HepG2 (cell line): ENCODE measurements at regions not wholly inside any gene's neighbourhood (a gene's known extent, or its start where the extent isn't known, plus 50 kb on each side); places are given as distances from the start of the nearest gene placed in this dataset.

Experiments used
- ATAC-seq: fragments of 200-7000 bp; cut with Tn5 transposase; 3 replicates; pipeline ENCODE4 v1.9.1; 2020; ENCODE audit warnings: mild to moderate bottlenecking, moderate library complexity
- BruUV-seq: library from RNA; stranded (reverse); fragments of 400-500 nt; replicated peaks from 2 replicates; lab custom pipeline; 2021; lab: Mats Ljungman, UMichigan
- CTCF ChIA-PET: fragments of 300-600 bp; formaldehyde crosslinking; extraction: SDS; loops from one replicate; lab custom pipeline; 2021; ENCODE audit warnings: low total read pairs, inconsistent platforms, low intra/inter-chr PET ratio; lab: Yijun Ruan, JAX
- POLR2A ChIA-PET: fragments of 350-600 bp; sonication (Branson Sonifier 250); formaldehyde crosslinking; loops from one replicate; lab custom pipeline; 2020; ENCODE audit warnings: antibody characterized with exemption, inconsistent platforms; lab: Yijun Ruan, JAX
- DNase-seq: peaks from one replicate; pipeline ENCODE4 v3.0.0-alpha.2; 2015; ENCODE audit warnings: low spot score
- FAIRE-seq: peaks from 3 replicates; lab custom pipeline; 2011; peaks lifted over from hg19 to GRCh38; lab: Jason Lieb, UNC
- H2AFZ ChIP-seq: one replicate; pipeline ENCODE4 v1.6.1; 2011; ENCODE audit warnings: low read length, inconsistent platforms
- H3K27ac ChIP-seq: fragments of 300-600 bp; 3 replicates; pipeline ENCODE4 v1.8.0; 2011; ENCODE audit warnings: mixed run types, mild to moderate bottlenecking, mixed read lengths, low read length, inconsistent platforms; ENCODE audit not compliant: insufficient read depth; ENCODE audit errors: extremely low read length
- H3K27me3 ChIP-seq, 2 experiments: fragments of 200-600 bp in 1 of 2; 2 replicates in 1 of 2; 3 replicates in 1 of 2; pipeline versions ENCODE4 v1.6.0 to v1.8.0; 2011; ENCODE audit warnings: low read length in 2 of 2, mild to moderate bottlenecking in 2 of 2, moderate library complexity in 2 of 2, inconsistent platforms in 1 of 2; ENCODE audit not compliant: insufficient read depth in 2 of 2, control insufficient read depth in 1 of 2
- H3K36me3 ChIP-seq, 2 experiments: fragments of 200-600 bp in 1 of 2; replicated peaks in 1 of 2; 2 replicates in 1 of 2; 3 replicates in 1 of 2; pipeline versions ENCODE4 v1.5.1 to v1.8.0; 2011; ENCODE audit warnings: low read length in 2 of 2, inconsistent platforms in 1 of 2; ENCODE audit not compliant: insufficient read depth in 2 of 2, control insufficient read depth in 1 of 2
- H3K4me1 ChIP-seq: 2 replicates; pipeline ENCODE4 v1.5.1; 2012; ENCODE audit warnings: low read length, inconsistent platforms; ENCODE audit not compliant: insufficient read depth
- H3K4me2 ChIP-seq: 2 replicates; pipeline ENCODE4 v1.6.0; 2011; ENCODE audit warnings: low read depth, low read length, inconsistent platforms
- H3K4me3 ChIP-seq, 3 experiments: fragments of 200-600 bp in 1 of 3; sonication (generic), shearing (Covaris generic) in 1 of 3; replicated peaks in 1 of 3; 2 replicates each; pipeline ENCODE4 v1.5.1; 2011 to 2016; ENCODE audit warnings: low read length in 3 of 3, inconsistent platforms in 2 of 3, low read depth in 2 of 3, mild to moderate bottlenecking in 2 of 3, control low read depth in 1 of 3, mixed read lengths in 1 of 3; ENCODE audit not compliant: insufficient read depth in 1 of 3
- H3K79me2 ChIP-seq: one replicate; pipeline ENCODE4 v1.6.1; 2011; ENCODE audit warnings: low read length, inconsistent platforms; ENCODE audit not compliant: insufficient read depth
- H3K9ac ChIP-seq: 2 replicates; pipeline ENCODE4 v1.6.0; 2011; ENCODE audit warnings: mild to moderate bottlenecking, low read depth, low read length, inconsistent platforms; ENCODE audit not compliant: insufficient read depth
- H3K9me3 ChIP-seq: 2 replicates; pipeline ENCODE4 v1.5.1; 2012; ENCODE audit warnings: mild to moderate bottlenecking, low read length
- H4K20me1 ChIP-seq: 2 replicates; pipeline ENCODE4 v1.6.0; 2011; ENCODE audit warnings: inconsistent platforms, mild to moderate bottlenecking, low read length, moderate library complexity; ENCODE audit not compliant: insufficient read depth
- CREM ChIP-seq, 2 experiments: sonication (generic) in 1 of 2; formaldehyde crosslinking in 1 of 2; IDR thresholded peaks; 2 replicates each; pipeline versions ENCODE4 v1.4.0 to v1.6.1; 2016 to 2020; ENCODE audit warnings: antibody characterized with exemption in 1 of 2, mild to moderate bottlenecking in 1 of 2, missing genetic modification reagents in 1 of 2
- MTA1 ChIP-seq: sonication (generic); formaldehyde crosslinking; IDR thresholded peaks from 2 replicates; pipeline ENCODE4 v1.4.0; 2020; ENCODE audit warnings: missing genetic modification reagents, mild to moderate bottlenecking, borderline replicate concordance
- PREB ChIP-seq: sonication (generic); formaldehyde crosslinking; IDR thresholded peaks from 2 replicates; pipeline ENCODE4 v1.4.0; 2020; ENCODE audit warnings: missing genetic modification reagents
- SP140L ChIP-seq: sonication (generic); formaldehyde crosslinking; IDR thresholded peaks from 2 replicates; pipeline ENCODE4 v1.4.0; 2020; ENCODE audit warnings: missing genetic modification reagents, borderline replicate concordance
- U2AF2 ChIP-seq: fragments of 200-400 bp; formaldehyde crosslinking; IDR thresholded peaks from 2 replicates; pipeline ENCODE4 v1.6.1; 2017; ENCODE audit warnings: low read depth, mild to moderate bottlenecking, low read length
- ZMYM4 ChIP-seq: sonication (generic); formaldehyde crosslinking; IDR thresholded peaks from 2 replicates; pipeline ENCODE4 v1.8.1; 2023; ENCODE audit warnings: mild to moderate bottlenecking, missing genetic modification reagents
- ZNF432 ChIP-seq: sonication (generic); formaldehyde crosslinking; IDR thresholded peaks from 2 replicates; pipeline ENCODE4 v1.5.0; 2020; ENCODE audit warnings: missing genetic modification reagents, mild to moderate bottlenecking, borderline replicate concordance
- ZNF530 ChIP-seq: sonication (generic); formaldehyde crosslinking; IDR thresholded peaks from 2 replicates; pipeline ENCODE4 v1.5.0; 2020; ENCODE audit warnings: low read depth, mild to moderate bottlenecking, missing genetic modification reagents
- ZNF564 ChIP-seq: sonication (generic); formaldehyde crosslinking; IDR thresholded peaks from 2 replicates; pipeline ENCODE4 v1.8.1; 2023; ENCODE audit warnings: mild to moderate bottlenecking, missing genetic modification reagents
- ZNF766 ChIP-seq: sonication (generic); formaldehyde crosslinking; IDR thresholded peaks from 2 replicates; pipeline ENCODE4 v1.5.0; 2020; ENCODE audit warnings: missing genetic modification reagents, borderline replicate concordance
- ZSCAN31 ChIP-seq: sonication (generic); formaldehyde crosslinking; IDR thresholded peaks from 2 replicates; pipeline ENCODE4 v1.5.0; 2020; ENCODE audit warnings: low read depth, mild to moderate bottlenecking, missing genetic modification reagents
- WGBS: methylation state at CpG from one replicate; pipeline ENCODE4 v1.1.6; 2017; ENCODE audit warnings: low lambda C conversion rate; 5-methylcytosine and 5-hydroxymethylcytosine counted together
- in situ Hi-C: cut with HindIII; loops from 2 replicates; pipeline ENCODE4 v1.10.0; 2017; ENCODE audit warnings: low pct_unique_long_range_greater_than_20kb; ENCODE audit not compliant: extremely low pct_ligation_motif_present
- intact Hi-C: fragments of 100-400 bp; cut with micrococcal nuclease; formaldehyde crosslinking; loops from one replicate; pipeline ENCODE4 v1.10.0; 2022; ENCODE audit not compliant: unreplicated experiment
- TF ChIP-seq, protein P1 (sequence below): sonication (generic); formaldehyde crosslinking; conservative IDR thresholded peaks from 2 replicates; pipeline ENCODE4 v1.4.0; 2020; ENCODE audit warnings: mild to moderate bottlenecking, missing genetic modification reagents, moderate library complexity
- TF ChIP-seq, protein P2 (sequence below): sonication (generic); formaldehyde crosslinking; IDR thresholded peaks from 2 replicates; pipeline ENCODE4 v1.8.0; 2022; ENCODE audit warnings: mild to moderate bottlenecking, missing genetic modification reagents; ENCODE audit not compliant: insufficient replicate concordance
- TF ChIP-seq, protein P3 (sequence below): sonication (generic); formaldehyde crosslinking; IDR thresholded peaks from 2 replicates; pipeline ENCODE4 v1.5.0; 2020; ENCODE audit warnings: missing genetic modification reagents

DNA sequence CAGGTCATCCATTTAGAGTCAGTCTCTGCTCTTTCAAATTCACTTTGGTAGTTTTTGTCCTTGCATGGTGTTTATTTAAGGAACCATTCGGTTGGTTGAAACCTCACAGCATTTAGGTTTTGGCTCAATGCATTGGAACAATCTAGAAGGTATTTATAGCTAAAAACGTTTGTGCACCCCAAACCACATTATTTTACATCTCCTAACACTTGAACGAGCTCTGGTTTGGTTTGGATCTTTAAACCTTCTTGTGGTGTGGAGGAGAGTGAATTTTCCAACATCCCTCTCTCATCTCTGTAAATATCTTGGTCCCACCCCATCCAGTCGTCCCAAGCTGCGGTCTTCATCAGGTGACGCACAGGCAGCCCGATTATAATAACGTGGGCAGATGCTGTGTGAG lies 287.9 kb downstream of the LPIN1 start (continued):
- TF ChIP-seq, protein P1, sequence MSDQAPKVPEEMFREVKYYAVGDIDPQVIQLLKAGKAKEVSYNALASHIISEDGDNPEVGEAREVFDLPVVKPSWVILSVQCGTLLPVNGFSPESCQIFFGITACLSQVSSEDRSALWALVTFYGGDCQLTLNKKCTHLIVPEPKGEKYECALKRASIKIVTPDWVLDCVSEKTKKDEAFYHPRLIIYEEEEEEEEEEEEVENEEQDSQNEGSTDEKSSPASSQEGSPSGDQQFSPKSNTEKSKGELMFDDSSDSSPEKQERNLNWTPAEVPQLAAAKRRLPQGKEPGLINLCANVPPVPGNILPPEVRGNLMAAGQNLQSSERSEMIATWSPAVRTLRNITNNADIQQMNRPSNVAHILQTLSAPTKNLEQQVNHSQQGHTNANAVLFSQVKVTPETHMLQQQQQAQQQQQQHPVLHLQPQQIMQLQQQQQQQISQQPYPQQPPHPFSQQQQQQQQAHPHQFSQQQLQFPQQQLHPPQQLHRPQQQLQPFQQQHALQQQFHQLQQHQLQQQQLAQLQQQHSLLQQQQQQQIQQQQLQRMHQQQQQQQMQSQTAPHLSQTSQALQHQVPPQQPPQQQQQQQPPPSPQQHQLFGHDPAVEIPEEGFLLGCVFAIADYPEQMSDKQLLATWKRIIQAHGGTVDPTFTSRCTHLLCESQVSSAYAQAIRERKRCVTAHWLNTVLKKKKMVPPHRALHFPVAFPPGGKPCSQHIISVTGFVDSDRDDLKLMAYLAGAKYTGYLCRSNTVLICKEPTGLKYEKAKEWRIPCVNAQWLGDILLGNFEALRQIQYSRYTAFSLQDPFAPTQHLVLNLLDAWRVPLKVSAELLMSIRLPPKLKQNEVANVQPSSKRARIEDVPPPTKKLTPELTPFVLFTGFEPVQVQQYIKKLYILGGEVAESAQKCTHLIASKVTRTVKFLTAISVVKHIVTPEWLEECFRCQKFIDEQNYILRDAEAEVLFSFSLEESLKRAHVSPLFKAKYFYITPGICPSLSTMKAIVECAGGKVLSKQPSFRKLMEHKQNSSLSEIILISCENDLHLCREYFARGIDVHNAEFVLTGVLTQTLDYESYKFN (CRISPR knock-in tag), result no peak
- TF ChIP-seq, protein P2, sequence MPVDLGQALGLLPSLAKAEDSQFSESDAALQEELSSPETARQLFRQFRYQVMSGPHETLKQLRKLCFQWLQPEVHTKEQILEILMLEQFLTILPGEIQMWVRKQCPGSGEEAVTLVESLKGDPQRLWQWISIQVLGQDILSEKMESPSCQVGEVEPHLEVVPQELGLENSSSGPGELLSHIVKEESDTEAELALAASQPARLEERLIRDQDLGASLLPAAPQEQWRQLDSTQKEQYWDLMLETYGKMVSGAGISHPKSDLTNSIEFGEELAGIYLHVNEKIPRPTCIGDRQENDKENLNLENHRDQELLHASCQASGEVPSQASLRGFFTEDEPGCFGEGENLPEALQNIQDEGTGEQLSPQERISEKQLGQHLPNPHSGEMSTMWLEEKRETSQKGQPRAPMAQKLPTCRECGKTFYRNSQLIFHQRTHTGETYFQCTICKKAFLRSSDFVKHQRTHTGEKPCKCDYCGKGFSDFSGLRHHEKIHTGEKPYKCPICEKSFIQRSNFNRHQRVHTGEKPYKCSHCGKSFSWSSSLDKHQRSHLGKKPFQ (CRISPR knock-in tag), result no peak
- no peak for TF ChIP-seq ZNF530 (CRISPR knock-in tag)
- TF ChIP-seq, protein P3, sequence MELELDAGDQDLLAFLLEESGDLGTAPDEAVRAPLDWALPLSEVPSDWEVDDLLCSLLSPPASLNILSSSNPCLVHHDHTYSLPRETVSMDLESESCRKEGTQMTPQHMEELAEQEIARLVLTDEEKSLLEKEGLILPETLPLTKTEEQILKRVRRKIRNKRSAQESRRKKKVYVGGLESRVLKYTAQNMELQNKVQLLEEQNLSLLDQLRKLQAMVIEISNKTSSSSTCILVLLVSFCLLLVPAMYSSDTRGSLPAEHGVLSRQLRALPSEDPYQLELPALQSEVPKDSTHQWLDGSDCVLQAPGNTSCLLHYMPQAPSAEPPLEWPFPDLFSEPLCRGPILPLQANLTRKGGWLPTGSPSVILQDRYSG (CRISPR knock-in tag), result no peak

DNA sequence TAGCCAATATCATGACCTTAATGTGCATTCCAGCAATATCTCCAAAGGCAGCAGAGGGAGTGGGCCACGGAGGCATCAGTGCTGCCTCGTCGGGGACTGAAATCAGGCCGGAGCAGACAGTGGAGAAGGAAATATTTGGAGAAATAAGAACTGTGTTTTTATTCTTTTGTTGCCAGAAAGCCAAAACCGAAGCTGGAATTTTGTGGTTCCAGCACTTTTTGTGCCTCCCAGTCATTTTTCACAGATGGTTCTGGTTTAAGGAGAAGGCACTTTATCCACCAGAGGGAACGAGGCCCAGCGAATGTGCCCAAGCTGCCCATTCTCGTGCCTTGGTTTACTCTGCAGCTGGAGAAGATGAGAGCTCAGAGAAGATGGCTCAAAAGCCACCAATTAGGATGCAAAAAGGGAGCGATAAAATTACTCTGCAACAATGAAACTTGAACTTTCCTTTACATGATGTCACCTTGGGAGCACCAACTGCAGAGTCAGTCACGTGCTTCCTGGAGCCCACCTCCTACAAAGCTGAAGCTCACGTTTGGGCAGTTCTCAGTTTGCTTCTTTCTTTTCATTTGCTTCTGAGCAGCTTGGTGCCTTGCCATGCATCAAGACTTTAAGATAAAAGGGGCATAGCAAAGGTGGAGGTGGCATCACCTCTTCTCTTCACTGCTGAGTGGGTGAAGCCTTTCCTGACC lies 288.7 kb downstream of the LPIN1 start:
- BruUV-seq, result no TSS peak
- no peak for FAIRE-seq
- ChIA-PET CTCF (no interaction called here), POLR2A (no interaction called here)
- DNase-seq, result no peak
- Histone ChIP-seq H3K79me2 (no peaks in the 10 kb centered on the region), H3K4me3 (no peak overlapping the region), H3K27me3 (peaks cover 2 to 9% of the 10 kb centered on the region in 2 experiments; a peak in 2 of 5 replicates), H3K9me3 (no peaks in the 10 kb centered on the region), H3K27ac (no peak overlapping the region), H3K4me1 (no peaks in the 10 kb centered on the region), H2AFZ (no peak overlapping the region), H3K9ac (no peak overlapping the region), H4K20me1 (no peaks in the 10 kb centered on the region), H3K36me3 (no peaks in the 10 kb centered on the region), H3K4me2 (no peak overlapping the region)
- in situ Hi-C loops, result no loop called here
- 8% methylated on average over 11 of the region's 11 CpGs for WGBS
- intact Hi-C loops, result no loop called here
- ATAC-seq, result no peak
- TF ChIP-seq SP140L (CRISPR knock-in tag), result no peak
- TF ChIP-seq ZMYM4 (CRISPR knock-in tag), result no peak
- no peak for TF ChIP-seq U2AF2
- TF ChIP-seq CREM (IDR thresholded peaks at IDR 0.05), result no peak
- TF ChIP-seq CREM (CRISPR knock-in tag; IDR thresholded peaks at IDR 0.05), result no peak
- no peak for TF ChIP-seq ZSCAN31 (CRISPR knock-in tag)
- no peak for TF ChIP-seq PREB (CRISPR knock-in tag)
- no peak for TF ChIP-seq MTA1 (CRISPR knock-in tag)
- TF ChIP-seq ZNF766 (CRISPR knock-in tag), result no peak
- no peak for TF ChIP-seq ZNF564 (CRISPR knock-in tag)
- no peak for TF ChIP-seq ZNF432
